ENCODE measurements at regions not wholly inside any gene's neighbourhood (a gene's known extent, or its start where the extent isn't known, plus 50 kb on each side); places are given as distances from the start of the nearest gene placed in this dataset.

DNA sequence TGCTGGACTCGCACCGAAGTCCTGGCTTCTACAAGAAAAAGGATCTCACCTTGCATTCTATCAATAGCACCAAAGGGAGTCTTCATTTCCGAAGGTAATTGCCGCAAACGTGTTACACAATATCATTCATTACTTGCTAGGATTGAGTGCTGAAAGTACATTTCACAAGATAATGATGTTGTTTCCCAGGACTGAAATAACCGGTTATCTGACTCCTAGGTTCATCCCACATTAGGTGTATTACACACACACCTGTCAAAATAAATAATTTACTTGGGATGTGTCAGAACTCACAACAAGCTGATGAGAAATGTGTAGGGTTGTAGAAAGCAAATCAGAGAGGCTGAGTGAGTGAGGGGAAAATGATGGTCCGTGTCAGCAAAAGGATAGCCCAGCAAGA lies 219.4 kb upstream of the RHOBTB1 start:
- peak; percentile 23 for DNase-seq
- ATAC-seq: no peak
- H4K20me1 ChIP-seq (ENCODE audit: low read length): no peaks in the 10 kb centered on the region
- no peaks in the 10 kb centered on the region for H3K9me2 ChIP-seq (replicated peaks; ENCODE audit: low read length)
- H3K27me3 ChIP-seq (ENCODE audit: low read length): no peaks in the 10 kb centered on the region
- H3K79me2 ChIP-seq (ENCODE audit: low read length): no peaks in the 10 kb centered on the region
- H2AFZ ChIP-seq (ENCODE audit: low read length): no peak overlapping the region
- no peaks in the 10 kb centered on the region for H3K36me3 ChIP-seq (ENCODE audit: low read depth, low read length)
- CTCF ChIA-PET: interaction anchor here (1.2 to 1.3 kb wide), 2 partner anchors 27 to 120 kb away, joined by 4 read pairs; no protein-coding TSS in a partner anchor
- H3K4me2 ChIP-seq (ENCODE audit: low read length): no peak overlapping the region
- H3K9me3 ChIP-seq (ENCODE audit: low read length): no peaks in the 10 kb centered on the region
- H3K4me1 ChIP-seq (ENCODE audit: insufficient read depth, low read length): peaks cover 8% of the 10 kb centered on the region; the same call in 1 of the 2 replicates
- no peaks in the 10 kb centered on the region for H3F3A ChIP-seq (ENCODE audit: low read length, unreplicated experiment)
- TF ChIP-seq, protein P1, sequence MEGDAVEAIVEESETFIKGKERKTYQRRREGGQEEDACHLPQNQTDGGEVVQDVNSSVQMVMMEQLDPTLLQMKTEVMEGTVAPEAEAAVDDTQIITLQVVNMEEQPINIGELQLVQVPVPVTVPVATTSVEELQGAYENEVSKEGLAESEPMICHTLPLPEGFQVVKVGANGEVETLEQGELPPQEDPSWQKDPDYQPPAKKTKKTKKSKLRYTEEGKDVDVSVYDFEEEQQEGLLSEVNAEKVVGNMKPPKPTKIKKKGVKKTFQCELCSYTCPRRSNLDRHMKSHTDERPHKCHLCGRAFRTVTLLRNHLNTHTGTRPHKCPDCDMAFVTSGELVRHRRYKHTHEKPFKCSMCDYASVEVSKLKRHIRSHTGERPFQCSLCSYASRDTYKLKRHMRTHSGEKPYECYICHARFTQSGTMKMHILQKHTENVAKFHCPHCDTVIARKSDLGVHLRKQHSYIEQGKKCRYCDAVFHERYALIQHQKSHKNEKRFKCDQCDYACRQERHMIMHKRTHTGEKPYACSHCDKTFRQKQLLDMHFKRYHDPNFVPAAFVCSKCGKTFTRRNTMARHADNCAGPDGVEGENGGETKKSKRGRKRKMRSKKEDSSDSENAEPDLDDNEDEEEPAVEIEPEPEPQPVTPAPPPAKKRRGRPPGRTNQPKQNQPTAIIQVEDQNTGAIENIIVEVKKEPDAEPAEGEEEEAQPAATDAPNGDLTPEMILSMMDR (conservative IDR thresholded peaks at IDR 0.05; ENCODE audit: low read depth, low read length): no peak
- TF ChIP-seq EZH2 (IDR thresholded peaks at IDR 0.05; ENCODE audit: low read length, unreplicated experiment) (no peak), EZH2phosphoT487 (IDR thresholded peaks at IDR 0.05; ENCODE audit: borderline replicate concordance, low read length) (no peak)
- H3K27ac ChIP-seq (ENCODE audit: low read length): no peak overlapping the region
- intact Hi-C loops (cut with micrococcal nuclease): no loop called here
- H3K9ac ChIP-seq (ENCODE audit: low read length): no peak overlapping the region
- no TSS peak for BruUV-seq (replicated peaks)
- no peak overlapping the region for H3K4me3 ChIP-seq (ENCODE audit: low read length)
- POLR2A ChIA-PET (ENCODE audit: unreplicated experiment): interaction anchor here (0.6 kb wide), 1 partner anchor 59 kb away, joined by 4 read pairs; no protein-coding TSS in a partner anchor

DNA sequence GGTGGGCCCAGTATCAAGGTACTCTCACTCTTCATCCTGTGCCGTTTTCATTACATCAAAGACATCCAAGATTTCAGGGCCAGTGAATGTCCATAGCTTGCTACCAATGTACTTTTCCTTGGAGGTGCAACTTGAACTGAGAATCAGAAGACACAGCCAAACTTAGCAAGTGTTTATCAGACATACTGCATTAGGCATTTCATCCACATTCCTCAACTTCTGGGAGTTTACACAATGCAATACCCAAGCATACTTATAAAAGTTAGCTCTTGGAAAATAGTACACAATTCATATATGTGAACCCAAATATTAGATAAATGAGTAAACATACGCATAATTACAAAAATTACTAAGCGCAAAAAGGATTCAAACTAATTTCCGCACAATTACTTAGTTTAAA lies 216.3 kb upstream of the RHOBTB1 start:
- intact Hi-C loops (cut with micrococcal nuclease): no loop called here
- no peaks in the 10 kb centered on the region for H3K9me2 ChIP-seq (replicated peaks; ENCODE audit: low read length)
- H3F3A ChIP-seq (ENCODE audit: low read length, unreplicated experiment): no peaks in the 10 kb centered on the region
- no peak overlapping the region for H3K27ac ChIP-seq (ENCODE audit: low read length)
- ChIA-PET CTCF (interaction anchor here (0.6 kb wide), 1 partner anchor 128 kb away, joined by 3 read pairs; no protein-coding TSS in a partner anchor), POLR2A (ENCODE audit: unreplicated experiment) (no interaction called here)
- peaks cover 8% of the 10 kb centered on the region; the same call in 1 of the 2 replicates for H3K4me1 ChIP-seq (ENCODE audit: insufficient read depth, low read length)
- no peaks in the 10 kb centered on the region for H3K79me2 ChIP-seq (ENCODE audit: low read length)
- ATAC-seq (no peak), DNase-seq (no peak)
- no peaks in the 10 kb centered on the region for H3K9me3 ChIP-seq (ENCODE audit: low read length)
- H3K4me3 ChIP-seq (ENCODE audit: low read length): no peak overlapping the region
- no TSS peak for BruUV-seq (replicated peaks)
- no peak overlapping the region for H3K9ac ChIP-seq (ENCODE audit: low read length)
- H3K36me3 ChIP-seq (ENCODE audit: low read depth, low read length): no peaks in the 10 kb centered on the region
- TF ChIP-seq EZH2 (IDR thresholded peaks at IDR 0.05; ENCODE audit: low read length, unreplicated experiment) (no peak), EZH2phosphoT487 (IDR thresholded peaks at IDR 0.05; ENCODE audit: borderline replicate concordance, low read length) (no peak)
- TF ChIP-seq, protein P1 (conservative IDR thresholded peaks at IDR 0.05; ENCODE audit: low read depth, low read length): no peak
- no peaks in the 10 kb centered on the region for H4K20me1 ChIP-seq (ENCODE audit: low read length)
- H3K4me2 ChIP-seq (ENCODE audit: low read length): no peak overlapping the region
- H3K27me3 ChIP-seq (ENCODE audit: low read length): no peaks in the 10 kb centered on the region
- H2AFZ ChIP-seq (ENCODE audit: low read length): no peak overlapping the region

DNA sequence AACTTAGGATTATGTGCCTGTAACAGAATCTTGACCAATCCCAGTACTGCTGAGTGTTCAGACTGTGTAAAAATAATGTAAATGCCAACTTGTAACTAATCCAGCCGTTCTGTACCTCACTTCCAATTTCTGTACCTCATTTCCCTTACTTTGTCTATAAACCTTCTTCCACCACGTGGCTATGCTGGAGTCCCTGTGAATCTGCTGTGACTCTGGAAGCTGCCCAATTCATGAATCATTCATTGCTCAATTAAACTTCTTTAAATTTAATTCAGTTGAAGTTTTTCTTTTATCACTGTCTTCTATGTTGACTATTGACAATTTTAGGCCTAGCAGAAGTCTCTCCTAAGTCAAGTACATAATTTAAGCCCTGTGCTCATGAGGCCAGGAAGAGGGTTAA lies 215.3 kb upstream of the RHOBTB1 start:
- Histone ChIP-seq H3K79me2 (ENCODE audit: low read length) (no peaks in the 10 kb centered on the region), H3K9me3 (ENCODE audit: low read length) (no peaks in the 10 kb centered on the region), H3K27me3 (ENCODE audit: low read length) (peaks cover 3% of the 10 kb centered on the region; the same call in 1 of the 2 replicates), H3K4me1 (ENCODE audit: insufficient read depth, low read length) (0 out of 2 replicates have a peak, but pooled peaks cover under 1% of the 10 kb centered on the region), H3K4me3 (ENCODE audit: low read length) (no peak overlapping the region), H3K9me2 (replicated peaks; ENCODE audit: low read length) (no peaks in the 10 kb centered on the region), H3K27ac (ENCODE audit: low read length) (no peak overlapping the region), H3K4me2 (ENCODE audit: low read length) (no peak overlapping the region), H3K9ac (ENCODE audit: low read length) (no peak overlapping the region), H2AFZ (ENCODE audit: low read length) (peak overlapping the region; percentile 20), H3F3A (ENCODE audit: low read length, unreplicated experiment) (no peaks in the 10 kb centered on the region), H3K36me3 (ENCODE audit: low read depth, low read length) (no peaks in the 10 kb centered on the region), H4K20me1 (ENCODE audit: low read length) (no peaks in the 10 kb centered on the region)
- no TSS peak for BruUV-seq (replicated peaks)
- ChIA-PET CTCF (interaction anchor here (0.9 kb wide), 1 partner anchor 1059 kb away, joined by 3 read pairs; no protein-coding TSS in a partner anchor), POLR2A (ENCODE audit: unreplicated experiment) (no interaction called here)
- TF ChIP-seq, protein P1 (conservative IDR thresholded peaks at IDR 0.05; ENCODE audit: low read depth, low read length): no peak; the same call in 1 of the 2 replicates
- no peak for TF ChIP-seq EZH2 (IDR thresholded peaks at IDR 0.05; ENCODE audit: low read length, unreplicated experiment)
- TF ChIP-seq EZH2phosphoT487 (IDR thresholded peaks at IDR 0.05; ENCODE audit: borderline replicate concordance, low read length): no peak
- ATAC-seq (peak; percentile 82), DNase-seq (peak; percentile 82)
- intact Hi-C loops (cut with micrococcal nuclease): no loop called here
